GM12878 (cell line): ENCODE measurements at regions not wholly inside any gene's neighbourhood (a gene's known extent, or its start where the extent isn't known, plus 50 kb on each side); places are given as distances from the start of the nearest gene placed in this dataset.

ENCODE experiments used
- ATAC-seq: fragments of 200-7000 bp; cut with Tn5 transposase; 3 replicates; pipeline ENCODE4 v1.9.1; 2020; ENCODE audit warnings: mild to moderate bottlenecking, moderate library complexity
- BruUV-seq: library from RNA; stranded (reverse); fragments of 400-500 nt; replicated peaks from 2 replicates; lab custom pipeline; 2021; lab: Mats Ljungman, UMichigan
- CTCF ChIA-PET: fragments of 300-600 bp; sonication (Branson Sonifier 250); formaldehyde crosslinking; extraction: SDS; loops from one replicate; lab custom pipeline; 2021; ENCODE audit warnings: inconsistent platforms; lab: Yijun Ruan, JAX
- POLR2A ChIA-PET: fragments of 350-600 bp; formaldehyde crosslinking; extraction: SDS; loops from one replicate; lab custom pipeline; 2021; ENCODE audit warnings: inconsistent platforms; lab: Charles Lee
- RAD21 ChIA-PET: fragments of 300-600 bp; sonication (Branson Sonifier 250); formaldehyde crosslinking; loops from one replicate; lab custom pipeline; 2023; ENCODE audit warnings: antibody characterized with exemption; ENCODE audit not compliant: unreplicated experiment; lab: Charles Lee
- SMC1A ChIA-PET: fragments of 300-600 bp; sonication (Branson Sonifier 250); formaldehyde crosslinking; loops from one replicate; lab custom pipeline; 2023; ENCODE audit not compliant: unreplicated experiment, uncharacterized antibody; lab: Charles Lee
- DNase-seq: peaks from one replicate; pipeline ENCODE4 v3.0.0-alpha.2; 2011; ENCODE audit warnings: low read depth, low spot score
- FAIRE-seq: peaks from 3 replicates; lab custom pipeline; 2011; peaks lifted over from hg19 to GRCh38; lab: Jason Lieb, UNC
- H2AFZ ChIP-seq: 2 replicates; pipeline ENCODE4 v1.6.0; 2011; ENCODE audit warnings: low read depth, low read length, control low read depth; ENCODE audit not compliant: control insufficient read depth
- H3K27ac ChIP-seq: 2 replicates; pipeline ENCODE4 v1.5.1; 2011; ENCODE audit warnings: control low read depth; ENCODE audit not compliant: control insufficient read depth, insufficient read depth
- H3K27me3 ChIP-seq, 2 experiments: replicated peaks in 1 of 2; 2 replicates each; pipeline versions ENCODE4 v1.6.0 to v1.6.1; 2011; ENCODE audit warnings: low read length in 1 of 2; ENCODE audit not compliant: control insufficient read depth in 2 of 2, insufficient read depth in 2 of 2
- H3K36me3 ChIP-seq, 2 experiments: 2 replicates each; pipeline ENCODE4 v1.5.1; 2011; ENCODE audit warnings: low read length in 1 of 2; ENCODE audit not compliant: control insufficient read depth in 2 of 2, insufficient read depth in 2 of 2
- H3K4me1 ChIP-seq: 2 replicates; pipeline ENCODE4 v1.6.1; 2011; ENCODE audit warnings: mild to moderate bottlenecking, low read length, moderate library complexity, mixed read lengths; ENCODE audit not compliant: control insufficient read depth, insufficient read depth
- H3K4me2 ChIP-seq: 2 replicates; pipeline ENCODE4 v1.6.0; 2011; ENCODE audit warnings: control low read depth; ENCODE audit not compliant: control insufficient read depth, insufficient read depth
- H3K4me3 ChIP-seq: fragments of 200-600 bp; sonication (generic); 2 replicates; pipeline ENCODE4 v1.5.1; 2016
- H3K79me2 ChIP-seq: 2 replicates; pipeline ENCODE4 v1.6.0; 2011; ENCODE audit warnings: low read length; ENCODE audit not compliant: control insufficient read depth, insufficient read depth
- H3K9ac ChIP-seq: 2 replicates; pipeline ENCODE4 v1.8.0; 2011; ENCODE audit warnings: low read length, control low read depth, mixed read lengths; ENCODE audit not compliant: control insufficient read depth, insufficient read depth
- H3K9me3 ChIP-seq: replicated peaks from 3 replicates; pipeline ENCODE4 v1.5.1; 2011; ENCODE audit warnings: mild to moderate bottlenecking, low read length; ENCODE audit not compliant: control insufficient read depth, insufficient read depth
- H4K20me1 ChIP-seq: 2 replicates; pipeline ENCODE4 v1.6.0; 2011; ENCODE audit not compliant: control insufficient read depth, insufficient read depth
- CREM ChIP-seq: IDR thresholded peaks from 2 replicates; pipeline ENCODE4 v1.6.1; 2014; ENCODE audit warnings: antibody characterized with exemption, low read depth
- KDM1A ChIP-seq: fragments of 200-600 bp; sonication (generic); IDR thresholded peaks from 2 replicates; pipeline ENCODE4 v1.6.1; 2016; ENCODE audit warnings: borderline replicate concordance
- MEF2B ChIP-seq: fragments of 450-650 bp; IDR thresholded peaks from 2 replicates; pipeline ENCODE4 v1.6.1; 2018; ENCODE audit warnings: mild to moderate bottlenecking, moderate library complexity; ENCODE audit not compliant: partially characterized antibody, poor library complexity, severe bottlenecking
- PRDM15 ChIP-seq: fragments of 450-650 bp; formaldehyde crosslinking; IDR thresholded peaks from 2 replicates; pipeline ENCODE4 v1.4.0; 2020; ENCODE audit warnings: mild to moderate bottlenecking, moderate library complexity
- RUNX3 ChIP-seq: IDR thresholded peaks from 2 replicates; pipeline ENCODE4 v1.6.1; 2012; ENCODE audit warnings: low read length, inconsistent platforms
- ZSCAN29 ChIP-seq: fragments of 450-650 bp; IDR thresholded peaks from 2 replicates; pipeline ENCODE4 v1.6.1; 2017; ENCODE audit warnings: mild to moderate bottlenecking, moderate library complexity
- WGBS: methylation state at CpG from one replicate; pipeline ENCODE4 v1.1.6; 2016; ENCODE audit warnings: low lambda C conversion rate; ENCODE audit not compliant: insufficient replicate concordance, insufficient coverage; ENCODE audit errors: missing lambda C conversion rate; 5-methylcytosine and 5-hydroxymethylcytosine counted together
- in situ Hi-C: fragments of 300-500 bp; cut with MboI; formaldehyde crosslinking; loops from 9 replicates; pipeline ENCODE4 v1.14.3; 2018; ENCODE audit warnings: mixed read lengths
- intact Hi-C: fragments of 100-400 bp; cut with micrococcal nuclease; formaldehyde crosslinking; loops from one replicate; pipeline ENCODE4 v1.14.2; 2022; ENCODE audit not compliant: unreplicated experiment

GRCh38 chr2:5842326-5842725 is 150.1 kb downstream of the SOX11 start:
- H3K4me3 ChIP-seq = no peak overlapping the region
- no peaks in the 10 kb centered on the region for H3K36me3 ChIP-seq
- H2AFZ ChIP-seq = no peak overlapping the region
- no peak overlapping the region for H3K9ac ChIP-seq
- POLR2A ChIA-PET = no interaction called here
- H4K20me1 ChIP-seq = no peaks in the 10 kb centered on the region
- no TSS peak for BruUV-seq
- TF ChIP-seq RUNX3 (no peak), MEF2B (no peak), KDM1A (no peak), ZSCAN29 (no peak), CREM (no peak), PRDM15 (CRISPR knock-in tag) (no peak)
- 60% methylated on average over 14 of the region's 14 CpGs for WGBS
- in situ Hi-C loops (no loop called here), intact Hi-C loops (no loop called here)
- FAIRE-seq (no peak), DNase-seq (no peak), ATAC-seq (no peak)
- no peaks in the 10 kb centered on the region for H3K4me1 ChIP-seq
- no peaks in the 10 kb centered on the region for H3K79me2 ChIP-seq
- RAD21 ChIA-PET = no interaction called here
- H3K27ac ChIP-seq = no peak overlapping the region
- CTCF ChIA-PET = no interaction called here
- no peak overlapping the region for H3K4me2 ChIP-seq
- H3K9me3 ChIP-seq = no peaks in the 10 kb centered on the region
- H3K27me3 ChIP-seq = no peaks in the 10 kb centered on the region
- SMC1A ChIA-PET = no interaction called here
